ENCODE measurements at regions not wholly inside any gene's neighbourhood (a gene's known extent, or its start where the extent isn't known, plus 50 kb on each side); places are given as distances from the start of the nearest gene placed in this dataset.

DNA sequence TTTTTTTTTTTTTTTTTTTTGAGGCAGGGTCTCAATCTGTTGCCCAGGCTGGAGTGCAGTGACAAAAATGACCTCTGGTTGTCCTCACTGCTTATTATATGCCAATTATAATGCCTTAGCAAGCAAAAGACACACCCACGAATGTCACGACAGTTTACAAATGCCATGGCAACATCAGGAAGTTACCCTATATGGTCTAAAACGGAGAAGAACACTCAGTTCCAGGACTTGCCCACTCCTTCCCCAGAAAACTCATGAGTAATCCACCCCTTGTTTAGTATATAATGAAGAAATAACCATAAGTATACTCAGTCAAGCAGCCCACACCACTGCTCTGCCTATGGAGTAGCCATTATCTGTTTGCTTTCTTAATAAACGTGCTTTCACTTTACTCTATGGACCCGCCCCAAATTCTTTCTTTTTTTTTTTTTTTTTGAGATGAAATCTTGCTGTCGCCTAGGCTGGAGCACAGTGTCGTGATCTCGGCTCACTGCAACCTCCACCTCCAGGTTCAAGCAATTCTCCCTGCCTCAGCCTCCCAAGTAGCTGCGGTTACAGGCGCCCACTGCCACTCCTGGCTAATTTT lies 106.2 kb downstream of the SMIM20 start:
- TF ChIP-seq, protein P1, sequence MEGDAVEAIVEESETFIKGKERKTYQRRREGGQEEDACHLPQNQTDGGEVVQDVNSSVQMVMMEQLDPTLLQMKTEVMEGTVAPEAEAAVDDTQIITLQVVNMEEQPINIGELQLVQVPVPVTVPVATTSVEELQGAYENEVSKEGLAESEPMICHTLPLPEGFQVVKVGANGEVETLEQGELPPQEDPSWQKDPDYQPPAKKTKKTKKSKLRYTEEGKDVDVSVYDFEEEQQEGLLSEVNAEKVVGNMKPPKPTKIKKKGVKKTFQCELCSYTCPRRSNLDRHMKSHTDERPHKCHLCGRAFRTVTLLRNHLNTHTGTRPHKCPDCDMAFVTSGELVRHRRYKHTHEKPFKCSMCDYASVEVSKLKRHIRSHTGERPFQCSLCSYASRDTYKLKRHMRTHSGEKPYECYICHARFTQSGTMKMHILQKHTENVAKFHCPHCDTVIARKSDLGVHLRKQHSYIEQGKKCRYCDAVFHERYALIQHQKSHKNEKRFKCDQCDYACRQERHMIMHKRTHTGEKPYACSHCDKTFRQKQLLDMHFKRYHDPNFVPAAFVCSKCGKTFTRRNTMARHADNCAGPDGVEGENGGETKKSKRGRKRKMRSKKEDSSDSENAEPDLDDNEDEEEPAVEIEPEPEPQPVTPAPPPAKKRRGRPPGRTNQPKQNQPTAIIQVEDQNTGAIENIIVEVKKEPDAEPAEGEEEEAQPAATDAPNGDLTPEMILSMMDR (IDR thresholded peaks at IDR 0.05) = no peak
- TF ChIP-seq POLR2A (IDR thresholded peaks at IDR 0.05) = no peak

Measured in heart left ventricle (tissue), 13 donors.